Activated CD8-positive, alpha-beta memory T cell treated with anti-CD3 and anti-CD28 coated beads, Interleukin-2, amount 10 ng/mL, durations not matched to agents 7 days and 5 days (primary cell): ENCODE measurements at regions not wholly inside any gene's neighbourhood (a gene's known extent, or its start where the extent isn't known, plus 50 kb on each side); places are given as distances from the start of the nearest gene placed in this dataset.
A peak's percentile ranks its signal among the peaks of the same experiment; 100 is the strongest.

Experiments
- ATAC-seq: fragments of 150-1000 bp; cut with Tn5 transposase; one replicate; pipeline ENCODE4 v1.10.0; 2021; ENCODE audit warnings: moderate library complexity
- CTCF ChIA-PET: fragments of 350-600 bp; sonication (Branson Sonifier 250); formaldehyde crosslinking; loops from one replicate; lab custom pipeline; 2021; ENCODE audit warnings: antibody characterized with exemption; lab: Charles Lee
- DNase-seq: peaks from one replicate; pipeline ENCODE4 v3.0.0-alpha.2; 2020
- H3K27ac Mint-ChIP-seq: one replicate; pipeline ENCODE4 v1.8.0; 2021; ENCODE audit warnings: mild to moderate bottlenecking, mixed read lengths
- H3K27me3 Mint-ChIP-seq: one replicate; pipeline ENCODE4 v1.8.0; 2021; ENCODE audit warnings: mixed read lengths
- H3K36me3 Mint-ChIP-seq: one replicate; pipeline ENCODE4 v1.8.0; 2021; ENCODE audit warnings: mild to moderate bottlenecking, mixed read lengths
- H3K4me1 Mint-ChIP-seq: one replicate; pipeline ENCODE4 v1.8.0; 2021; ENCODE audit warnings: mixed read lengths
- H3K4me3 Mint-ChIP-seq: one replicate; pipeline ENCODE4 v1.8.0; 2021; ENCODE audit warnings: mild to moderate bottlenecking, moderate library complexity, mixed read lengths
- H3K9me3 Mint-ChIP-seq: one replicate; pipeline ENCODE4 v1.8.0; 2022; ENCODE audit warnings: low read depth, mixed read lengths

DNA sequence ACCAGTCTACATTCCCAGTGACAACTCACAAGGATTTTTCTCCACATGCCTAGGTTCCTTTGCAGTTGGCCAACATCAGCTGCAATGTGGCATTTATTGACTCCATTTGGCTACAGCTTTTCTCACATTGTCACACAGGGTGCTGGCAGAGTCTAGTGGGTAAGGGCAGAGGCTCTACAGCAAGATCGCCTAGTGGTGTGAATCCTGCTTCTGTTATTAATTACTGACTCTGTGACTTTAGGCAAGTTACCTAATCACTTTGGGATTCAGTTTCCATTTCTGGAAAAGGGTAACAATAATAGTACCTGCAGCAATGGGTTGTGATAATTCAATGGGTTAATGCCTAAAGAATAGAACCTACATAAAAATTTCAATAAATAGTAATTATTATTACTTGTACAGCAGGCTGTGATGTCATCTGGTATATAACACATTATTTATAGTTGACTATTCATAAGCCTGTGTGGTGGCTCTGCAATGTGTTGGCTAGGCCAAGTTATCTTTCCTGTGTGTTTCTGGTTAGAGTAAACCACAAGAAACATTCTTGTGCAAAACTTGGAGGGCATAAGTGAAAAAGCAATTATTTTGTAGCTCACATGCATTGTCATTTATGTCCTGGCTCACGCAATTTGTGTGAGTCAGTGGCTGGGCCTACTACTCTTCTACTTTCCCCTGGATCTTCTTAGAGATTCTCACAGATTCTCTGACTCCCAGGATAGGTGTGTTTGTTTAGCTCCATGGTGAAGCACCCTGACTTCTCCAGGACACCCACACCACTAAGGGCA, 59.5 kb downstream of the PTGS2 start:
- peak; percentile 65 for ATAC-seq
- H3K4me3 Mint-ChIP-seq = no peak overlapping the region
- CTCF ChIA-PET = no interaction called here

DNA sequence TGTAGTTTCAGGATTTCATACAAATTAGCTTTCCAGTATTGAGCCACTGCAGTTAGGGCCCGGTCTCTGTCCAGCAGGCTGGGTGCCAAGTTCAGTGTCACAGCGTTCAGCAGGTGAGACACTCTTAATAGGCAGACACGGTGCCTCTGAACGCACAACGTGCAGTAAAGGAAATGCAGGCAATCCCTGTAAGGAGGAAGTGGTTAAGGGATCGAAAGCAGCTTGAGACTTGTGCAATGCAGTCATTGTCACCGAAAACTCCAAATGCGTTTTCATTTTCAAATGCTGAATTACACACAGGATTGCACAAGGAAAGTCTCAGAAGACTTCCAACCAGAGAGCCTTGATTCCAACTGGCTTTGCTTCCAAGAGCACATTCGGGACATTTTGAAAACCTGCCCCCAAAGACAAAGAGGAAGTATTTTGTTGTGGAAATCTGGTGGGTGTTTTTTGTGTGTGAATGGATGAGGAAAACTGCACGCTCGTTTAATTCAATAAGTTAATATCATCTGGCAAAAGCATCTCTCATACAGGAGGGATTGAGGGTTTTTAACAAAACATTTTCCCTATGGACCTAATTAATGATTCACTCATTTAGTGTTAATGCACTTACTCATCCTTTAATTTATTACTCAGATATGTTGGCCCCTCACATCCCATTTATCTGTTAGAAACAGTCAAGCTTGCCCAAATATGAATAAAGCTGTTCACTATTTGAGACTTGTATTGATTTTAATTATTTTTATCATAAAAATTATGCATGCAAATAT, 61.6 kb downstream of the PTGS2 start:
- H3K27ac Mint-ChIP-seq = peak overlapping the region; percentile 73
- CTCF ChIA-PET = interaction anchor here (1.0 to 1.5 kb wide), 3 partner anchors 9 to 243 kb away, joined by 3 to 4 read pairs (median 4); partner anchors contain the start of genes ODR4 and TPR
- H3K4me1 Mint-ChIP-seq = peaks cover 48% of the 10 kb centered on the region
- DNase-seq = peak; percentile 75
- ATAC-seq = peak; percentile 92
- H3K4me3 Mint-ChIP-seq = peak overlapping the region; percentile 61
- H3K36me3 Mint-ChIP-seq = no peaks in the 10 kb centered on the region
- H3K27me3 Mint-ChIP-seq = peaks cover 11% of the 10 kb centered on the region
- H3K9me3 Mint-ChIP-seq = no peaks in the 10 kb centered on the region

More for the DNA sequence above, 59.5 kb downstream of the PTGS2 start:
- Mint-ChIP-seq H3K27me3 (peaks cover 8% of the 10 kb centered on the region), H3K27ac (peak overlapping the region; percentile 21), H3K4me1 (peaks cover 34% of the 10 kb centered on the region), H3K36me3 (no peaks in the 10 kb centered on the region), H3K9me3 (no peaks in the 10 kb centered on the region)
- DNase-seq = peak; percentile 52

GRCh38 chr1:186617926-186618325, 62.3 kb downstream of the PTGS2 start:
- no peak overlapping the region for H3K27ac Mint-ChIP-seq
- H3K36me3 Mint-ChIP-seq = no peaks in the 10 kb centered on the region

GRCh38 chr1:186616511-186616910, 63.7 kb downstream of the PTGS2 start:
- Mint-ChIP-seq H3K9me3 (no peaks in the 10 kb centered on the region), H3K4me1 (peaks cover 43% of the 10 kb centered on the region), H3K27me3 (peaks cover 19% of the 10 kb centered on the region), H3K27ac (no peak overlapping the region), H3K36me3 (no peaks in the 10 kb centered on the region), H3K4me3 (no peak overlapping the region)
- no peak for DNase-seq
- CTCF ChIA-PET = no interaction called here
- ATAC-seq = no peak

More at GRCh38 chr1:186617926-186618325, 62.3 kb downstream of the PTGS2 start:
- H3K9me3 Mint-ChIP-seq = no peaks in the 10 kb centered on the region
- no peak for DNase-seq
- H3K27me3 Mint-ChIP-seq = peaks cover 11% of the 10 kb centered on the region
- CTCF ChIA-PET = interaction anchor here (1.0 to 1.5 kb wide), 3 partner anchors 9 to 243 kb away, joined by 3 to 4 read pairs (median 4); partner anchors contain the start of genes ODR4 and TPR
- no peak for ATAC-seq
- H3K4me3 Mint-ChIP-seq = peak overlapping the region; percentile 13
- peaks cover 47% of the 10 kb centered on the region for H3K4me1 Mint-ChIP-seq

- DNase-seq = no peak
- peaks cover 33% of the 10 kb centered on the region for H3K4me1 Mint-ChIP-seq
- ATAC-seq = no peak
- H3K36me3 Mint-ChIP-seq = no peaks in the 10 kb centered on the region
- peak overlapping the region; percentile 10 for H3K27ac Mint-ChIP-seq
- H3K9me3 Mint-ChIP-seq = no peaks in the 10 kb centered on the region
- H3K4me3 Mint-ChIP-seq = peak overlapping the region; percentile 3
- H3K27me3 Mint-ChIP-seq = peaks cover 19% of the 10 kb centered on the region
- CTCF ChIA-PET = interaction anchor here (0.9 to 1.7 kb wide), 2 partner anchors 9 to 211 kb away, joined by 3 to 6 read pairs; no protein-coding TSS in a partner anchor
Observed at GRCh38 chr1:186615332-186615731, 64.9 kb downstream of the PTGS2 start.

DNA sequence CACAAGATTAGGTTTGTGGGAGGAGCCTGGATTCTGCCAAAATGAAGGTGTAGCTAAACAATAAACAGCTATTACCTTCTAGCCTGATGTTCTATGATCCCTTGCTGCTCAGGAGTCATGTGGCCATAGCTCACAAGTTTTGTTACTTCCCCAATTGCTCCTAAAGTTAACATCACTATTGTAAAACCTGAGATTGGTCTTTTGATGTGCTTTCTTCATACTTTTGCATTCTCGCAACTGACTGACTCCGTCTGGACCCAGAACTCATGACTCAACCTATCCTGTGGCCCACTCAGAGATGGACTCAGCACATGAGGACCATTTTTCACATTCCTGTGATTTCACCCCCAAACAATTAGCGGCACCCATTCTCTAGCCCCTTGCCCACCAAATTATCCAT, 69.1 kb downstream of the PTGS2 start:
- Mint-ChIP-seq H3K27ac (no peak overlapping the region), H3K9me3 (no peaks in the 10 kb centered on the region), H3K27me3 (peaks cover 32% of the 10 kb centered on the region), H3K4me1 (peaks cover 14% of the 10 kb centered on the region), H3K4me3 (no peak overlapping the region), H3K36me3 (no peaks in the 10 kb centered on the region)
- no peak for DNase-seq
- CTCF ChIA-PET = no interaction called here
- ATAC-seq = no peak

GRCh38 chr1:186609183-186609582, 71.0 kb downstream of the PTGS2 start:
- peaks cover 4% of the 10 kb centered on the region for H3K4me1 Mint-ChIP-seq
- no peak for DNase-seq
- no peaks in the 10 kb centered on the region for H3K36me3 Mint-ChIP-seq
- CTCF ChIA-PET = interaction anchor here (0.6 kb wide), 1 partner anchor 56 kb away, joined by 5 read pairs; no protein-coding TSS in a partner anchor
- no peak overlapping the region for H3K27ac Mint-ChIP-seq
- no peaks in the 10 kb centered on the region for H3K9me3 Mint-ChIP-seq
- ATAC-seq = no peak
- no peak overlapping the region for H3K4me3 Mint-ChIP-seq
- H3K27me3 Mint-ChIP-seq = peaks cover 34% of the 10 kb centered on the region

GRCh38 chr1:186605762-186606350, 74.4 kb downstream of the PTGS2 start:
- no peaks in the 10 kb centered on the region for H3K36me3 Mint-ChIP-seq
- H3K4me3 Mint-ChIP-seq = no peak overlapping the region
- H3K27ac Mint-ChIP-seq = no peak overlapping the region
- no peaks in the 10 kb centered on the region for H3K9me3 Mint-ChIP-seq
- peaks cover 38% of the 10 kb centered on the region for H3K27me3 Mint-ChIP-seq
- CTCF ChIA-PET = interaction anchor here (0.9 to 2.7 kb wide), 11 partner anchors 9 to 381 kb away, joined by 3 to 11 read pairs (median 4); partner anchors contain the start of gene PTGS2
- H3K4me1 Mint-ChIP-seq = no peaks in the 10 kb centered on the region
- DNase-seq = peak; percentile 49
- peak; percentile 57 for ATAC-seq

- Mint-ChIP-seq H3K4me3 (no peak overlapping the region), H3K27me3 (peaks cover 54% of the 10 kb centered on the region), H3K9me3 (peaks cover 2% of the 10 kb centered on the region), H3K4me1 (peaks cover 5% of the 10 kb centered on the region), H3K36me3 (no peaks in the 10 kb centered on the region), H3K27ac (no peak overlapping the region)
- DNase-seq (no peak), ATAC-seq (no peak)
- CTCF ChIA-PET = no interaction called here
Observed at GRCh38 chr1:186595969-186596368, 84.3 kb downstream of the PTGS2 start.

DNA sequence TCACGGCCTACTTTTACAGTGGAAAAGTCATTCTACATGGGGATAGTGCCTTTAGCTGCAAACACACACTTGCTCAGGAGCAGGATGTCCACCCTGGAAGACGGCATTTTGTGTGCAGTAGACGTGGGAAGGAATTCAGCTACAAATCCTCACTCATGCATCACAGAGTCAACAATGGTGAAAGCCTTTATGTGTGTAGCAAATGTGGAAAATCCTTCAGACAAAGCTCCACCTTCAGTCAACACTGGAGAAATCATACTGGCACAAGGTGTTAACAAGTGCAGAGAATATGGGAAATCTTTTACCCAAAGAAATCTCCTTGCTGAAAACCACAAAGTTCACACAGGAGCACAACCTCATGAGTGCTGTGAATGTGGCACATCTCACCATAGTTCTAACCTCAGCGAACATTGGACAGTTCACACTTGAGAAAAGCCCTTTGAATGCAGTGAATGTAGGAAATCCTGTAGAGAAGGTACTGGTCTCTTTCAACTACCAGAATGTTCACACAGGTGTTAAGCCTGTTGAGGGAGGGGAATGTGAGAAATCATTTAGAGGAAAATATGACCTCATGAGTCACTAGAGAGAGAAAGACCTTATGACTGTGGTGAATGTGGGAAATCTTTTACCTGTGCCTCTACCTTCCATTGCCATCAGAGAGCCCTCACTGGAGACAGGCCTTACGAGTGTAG, 101.8 kb downstream of the PTGS2 start:
- ATAC-seq (no peak), DNase-seq (no peak)
- Mint-ChIP-seq H3K27me3 (no peaks in the 10 kb centered on the region), H3K36me3 (no peaks in the 10 kb centered on the region), H3K4me3 (no peak overlapping the region), H3K9me3 (no peaks in the 10 kb centered on the region), H3K4me1 (no peaks in the 10 kb centered on the region), H3K27ac (no peak overlapping the region)
- CTCF ChIA-PET = no interaction called here

GRCh38 chr1:186577633-186578032, 102.6 kb downstream of the PTGS2 start:
- Mint-ChIP-seq H3K27me3 (no peaks in the 10 kb centered on the region), H3K9me3 (no peaks in the 10 kb centered on the region), H3K36me3 (no peaks in the 10 kb centered on the region), H3K27ac (no peak overlapping the region), H3K4me1 (no peaks in the 10 kb centered on the region), H3K4me3 (no peak overlapping the region)
- CTCF ChIA-PET = no interaction called here
- no peak for DNase-seq
- no peak for ATAC-seq

GRCh38 chr1:186577216-186577615, 103.0 kb downstream of the PTGS2 start:
- H3K27ac Mint-ChIP-seq = no peak overlapping the region
- ATAC-seq (no peak), DNase-seq (no peak)
- no peaks in the 10 kb centered on the region for H3K36me3 Mint-ChIP-seq
- H3K4me3 Mint-ChIP-seq = no peak overlapping the region
- no peaks in the 10 kb centered on the region for H3K9me3 Mint-ChIP-seq
- CTCF ChIA-PET = no interaction called here
- no peaks in the 10 kb centered on the region for H3K27me3 Mint-ChIP-seq
- peaks cover under 1% of the 10 kb centered on the region for H3K4me1 Mint-ChIP-seq

GRCh38 chr1:186575348-186575747, 104.9 kb downstream of the PTGS2 start:
- H3K4me3 Mint-ChIP-seq = no peak overlapping the region
- ATAC-seq = no peak
- CTCF ChIA-PET = no interaction called here

More at GRCh38 chr1:186575348-186575747, 104.9 kb downstream of the PTGS2 start:
- Mint-ChIP-seq H3K27me3 (no peaks in the 10 kb centered on the region), H3K9me3 (no peaks in the 10 kb centered on the region), H3K4me1 (peaks cover 6% of the 10 kb centered on the region), H3K36me3 (no peaks in the 10 kb centered on the region), H3K27ac (no peak overlapping the region)
- no peak for DNase-seq
